CD8-positive, alpha-beta memory T cell (primary cell): ENCODE measurements at regions not wholly inside any gene's neighbourhood (a gene's known extent, or its start where the extent isn't known, plus 50 kb on each side); places are given as distances from the start of the nearest gene placed in this dataset.

Source experiments
- CTCF ChIA-PET: fragments of 350-600 bp; sonication (Branson Sonifier 250); formaldehyde crosslinking; loops from one replicate; lab custom pipeline; 2021; ENCODE audit warnings: antibody characterized with exemption; lab: Charles Lee
- POLR2A ChIA-PET: fragments of 350-600 bp; sonication (Branson Sonifier 250); formaldehyde crosslinking; loops from one replicate; lab custom pipeline; 2021; ENCODE audit warnings: antibody characterized with exemption; lab: Charles Lee
- DNase-seq, 5 donors: peaks; one replicate each; pipeline versions ENCODE4 v3.0.0 to v3.0.0-alpha.2; 2020 to 2022; ENCODE audit warnings: mixed read lengths in 1 of 5
- H3K27ac ChIP-seq: one replicate; pipeline ENCODE4 v1.7.0; 2013; ENCODE audit warnings: low read depth, mild to moderate bottlenecking, low read length, moderate library complexity
- H3K27me3 ChIP-seq: 2 replicates; pipeline ENCODE4 v1.7.0; 2013; ENCODE audit warnings: low read length, mild to moderate bottlenecking; ENCODE audit not compliant: insufficient read depth, poor library complexity, severe bottlenecking
- H3K36me3 ChIP-seq: 2 replicates; pipeline ENCODE4 v1.7.0; 2013; ENCODE audit warnings: mild to moderate bottlenecking, low read length, moderate library complexity; ENCODE audit not compliant: insufficient read depth
- H3K4me1 ChIP-seq: 2 replicates; pipeline ENCODE4 v1.7.0; 2013; ENCODE audit warnings: mild to moderate bottlenecking, low read length, moderate library complexity; ENCODE audit not compliant: insufficient read depth
- H3K4me3 ChIP-seq: 2 replicates; pipeline ENCODE4 v1.7.0; 2013; ENCODE audit warnings: mild to moderate bottlenecking, low read length
- H3K9me3 ChIP-seq: 2 replicates; pipeline ENCODE4 v1.7.0; 2013; ENCODE audit warnings: mild to moderate bottlenecking, low read length
- H3K27ac Mint-ChIP-seq, 8 donors: one replicate each; pipeline ENCODE4 v1.8.0; 2020 to 2021; ENCODE audit warnings: mixed read lengths in 8 of 8, mild to moderate bottlenecking in 6 of 8, inconsistent platforms in 3 of 8, moderate library complexity in 3 of 8
- H3K27me3 Mint-ChIP-seq, 2 donors: one replicate each; pipeline ENCODE4 v1.8.0; 2020 to 2021; ENCODE audit warnings: mixed read lengths in 2 of 2, mild to moderate bottlenecking in 1 of 2, moderate library complexity in 1 of 2
- H3K36me3 Mint-ChIP-seq, 3 donors: one replicate each; pipeline ENCODE4 v1.8.0; 2020 to 2021; ENCODE audit warnings: mixed read lengths in 3 of 3, inconsistent platforms in 1 of 3, mild to moderate bottlenecking in 1 of 3
- H3K4me1 Mint-ChIP-seq, 3 donors: one replicate each; pipeline ENCODE4 v1.8.0; 2020 to 2021; ENCODE audit warnings: mixed read lengths in 3 of 3, inconsistent platforms in 1 of 3, mild to moderate bottlenecking in 1 of 3
- H3K4me3 Mint-ChIP-seq, 7 donors: one replicate each; pipeline ENCODE4 v1.8.0; 2020 to 2021; ENCODE audit warnings: mixed read lengths in 7 of 7, mild to moderate bottlenecking in 6 of 7, moderate library complexity in 4 of 7, inconsistent platforms in 2 of 7
- H3K9me3 Mint-ChIP-seq, 5 donors: one replicate each; pipeline ENCODE4 v1.8.0; 2020 to 2022; ENCODE audit warnings: mixed read lengths in 5 of 5, mild to moderate bottlenecking in 3 of 5, moderate library complexity in 2 of 5, inconsistent platforms in 1 of 5

DNA sequence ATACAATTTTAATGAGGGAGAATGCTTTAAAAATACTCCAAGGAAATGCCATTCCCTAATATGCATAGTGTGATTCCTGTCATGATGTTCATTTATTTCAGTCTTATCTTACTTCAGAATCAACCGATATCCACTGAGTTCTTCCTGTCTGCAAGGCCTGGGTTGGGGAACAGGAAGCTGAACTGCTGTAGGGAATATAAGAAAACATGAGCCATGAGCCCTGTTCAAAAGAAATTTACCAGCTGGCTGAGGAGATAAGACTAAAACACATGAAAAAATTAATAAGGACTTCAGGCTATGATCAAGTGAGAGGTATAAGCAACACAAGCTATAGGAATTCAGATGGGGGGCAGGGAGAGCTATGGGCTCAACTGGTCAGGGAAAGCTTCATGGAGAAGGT lies 184.7 kb downstream of the PLPP4 start:
- peaks cover 0 to 5% of the 10 kb centered on the region in 2 donors for H3K27me3 Mint-ChIP-seq
- H3K4me3 Mint-ChIP-seq, result no peak overlapping the region
- H3K27ac ChIP-seq, result no peak overlapping the region
- CTCF ChIA-PET, result no interaction called here
- no peak for DNase-seq
- H3K4me1 Mint-ChIP-seq, result peaks cover 0 to 1% (median 0%) of the 10 kb centered on the region in 3 donors
- POLR2A ChIA-PET, result no interaction called here
- H3K4me3 ChIP-seq, result no peak overlapping the region
- peaks cover 0 to 10% (median 0%) of the 10 kb centered on the region in 5 donors for H3K9me3 Mint-ChIP-seq
- no peaks in the 10 kb centered on the region for H3K36me3 ChIP-seq
- H3K9me3 ChIP-seq, result no peaks in the 10 kb centered on the region
- H3K36me3 Mint-ChIP-seq, result peaks cover 0 to 1% (median 0%) of the 10 kb centered on the region in 3 donors
- no peaks in the 10 kb centered on the region for H3K27me3 ChIP-seq
- no peak overlapping the region for H3K27ac Mint-ChIP-seq
- H3K4me1 ChIP-seq, result no peaks in the 10 kb centered on the region

DNA sequence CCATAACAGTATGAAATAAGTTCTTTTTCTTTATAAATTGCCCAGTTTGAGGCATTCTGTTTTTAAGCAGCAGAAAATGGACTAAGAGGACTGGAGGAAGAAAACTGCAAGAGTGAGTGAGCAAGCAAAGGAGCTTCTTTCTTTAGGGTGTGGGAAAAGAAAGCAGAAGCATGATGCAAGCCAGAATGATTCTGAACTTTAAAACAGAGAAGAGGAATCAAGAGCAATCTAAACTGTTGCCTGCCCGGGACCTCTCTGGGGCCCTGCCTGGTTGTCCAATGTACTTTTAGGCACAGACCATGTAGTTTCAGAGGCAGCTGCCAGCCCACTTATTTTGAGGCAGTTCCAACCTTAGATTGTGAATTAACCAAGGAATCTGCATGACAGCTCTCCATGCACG lies 186.3 kb downstream of the PLPP4 start:
- Mint-ChIP-seq H3K27ac (no peak overlapping the region), H3K27me3 (peaks cover 0 to 2% of the 10 kb centered on the region in 2 donors), H3K36me3 (peaks cover 0 to 1% (median 0%) of the 10 kb centered on the region in 3 donors), H3K4me3 (no peak overlapping the region), H3K9me3 (peaks cover 0 to 8% (median 0%) of the 10 kb centered on the region in 5 donors), H3K4me1 (peaks cover 0 to 1% (median 0%) of the 10 kb centered on the region in 3 donors)
- H3K9me3 ChIP-seq, result no peaks in the 10 kb centered on the region
- DNase-seq, result no peak
- no peaks in the 10 kb centered on the region for H3K36me3 ChIP-seq
- CTCF ChIA-PET, result no interaction called here
- H3K27me3 ChIP-seq, result no peaks in the 10 kb centered on the region
- no peak overlapping the region for H3K27ac ChIP-seq
- H3K4me3 ChIP-seq, result no peak overlapping the region
- H3K4me1 ChIP-seq, result no peaks in the 10 kb centered on the region
- POLR2A ChIA-PET, result no interaction called here

DNA sequence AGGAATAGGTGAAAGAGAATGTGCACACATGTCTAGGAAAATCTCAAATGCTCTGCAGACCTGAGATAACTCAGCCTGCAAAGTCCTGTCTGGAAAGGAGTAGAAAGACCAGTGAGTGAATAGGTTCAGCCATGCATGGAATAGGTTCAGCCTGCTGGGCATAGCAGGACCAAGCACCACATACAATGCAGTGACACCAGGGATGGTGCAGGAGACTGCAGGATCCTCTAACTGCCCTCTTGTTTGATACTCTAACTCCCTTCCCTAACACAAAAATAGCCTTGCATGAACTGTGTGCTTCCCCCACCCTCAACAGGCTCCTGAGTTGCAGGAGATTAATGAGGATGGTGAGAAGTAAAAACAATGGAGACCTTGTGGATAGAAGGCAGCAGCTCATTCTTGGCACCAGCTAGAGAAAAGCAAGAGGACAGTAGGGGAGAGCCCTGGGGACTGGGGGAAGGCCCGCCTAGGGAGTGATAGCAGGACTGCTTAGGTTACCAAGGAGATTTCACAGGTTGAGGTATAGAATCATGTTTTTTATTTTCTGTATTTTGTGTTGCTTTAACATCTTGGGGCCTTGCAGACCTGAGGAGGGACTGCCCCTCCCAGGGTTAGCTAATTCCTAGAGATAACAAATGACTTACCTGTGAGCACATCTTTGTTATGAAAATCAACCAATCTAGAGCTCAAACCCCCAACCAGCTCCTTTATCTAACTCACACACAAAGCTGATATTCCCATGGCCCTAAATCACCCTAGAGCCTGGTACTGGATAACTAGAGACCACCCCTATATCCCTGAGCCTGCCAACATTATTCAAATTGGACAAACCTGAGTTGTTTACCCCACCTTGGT lies 187.8 kb downstream of the PLPP4 start:
- H3K4me1 ChIP-seq, result no peaks in the 10 kb centered on the region
- ChIA-PET POLR2A (no interaction called here), CTCF (no interaction called here)
- peaks cover 0 to 1% of the 10 kb centered on the region in 2 donors for H3K27me3 Mint-ChIP-seq
- no peaks in the 10 kb centered on the region for H3K36me3 ChIP-seq
- H3K27ac ChIP-seq, result no peak overlapping the region
- H3K27ac Mint-ChIP-seq, result no peak overlapping the region
- H3K4me3 Mint-ChIP-seq, result no peak overlapping the region
- no peaks in the 10 kb centered on the region for H3K27me3 ChIP-seq
- no peak overlapping the region for H3K4me3 ChIP-seq
- peaks cover 0 to 6% (median 0%) of the 10 kb centered on the region in 5 donors for H3K9me3 Mint-ChIP-seq
- H3K4me1 Mint-ChIP-seq, result peaks cover 0 to 1% (median 0%) of the 10 kb centered on the region in 3 donors
- DNase-seq, result no peak
- no peaks in the 10 kb centered on the region for H3K36me3 Mint-ChIP-seq
- H3K9me3 ChIP-seq, result no peaks in the 10 kb centered on the region

DNA sequence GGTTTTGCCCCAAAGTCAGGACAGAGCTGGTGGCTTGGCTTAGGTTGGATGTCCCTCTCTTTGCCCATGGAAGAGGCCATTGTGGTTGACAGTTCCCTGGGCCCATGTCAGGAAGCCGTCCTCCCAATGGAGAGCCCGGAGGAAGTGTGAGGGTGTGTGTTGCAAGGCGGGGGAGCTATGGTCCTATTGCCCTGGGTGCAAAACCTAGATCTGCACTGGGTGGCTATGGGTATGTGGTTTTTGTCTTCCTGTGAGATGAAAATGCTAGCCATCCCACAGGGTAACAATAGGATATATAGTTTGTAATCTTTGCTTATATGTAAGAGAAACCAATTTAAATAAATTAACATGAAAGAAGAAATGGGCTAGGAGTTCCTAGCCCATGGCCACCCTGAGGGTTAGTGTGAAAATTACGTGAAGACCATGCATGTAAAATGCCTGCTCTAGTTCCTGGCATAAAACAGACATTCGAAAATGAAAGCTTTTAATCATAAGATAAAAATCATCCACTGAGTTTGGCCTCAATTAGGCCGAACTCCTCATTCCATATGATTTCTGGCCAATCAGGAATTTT lies 189.2 kb downstream of the PLPP4 start:
- Histone ChIP-seq H3K27me3 (no peaks in the 10 kb centered on the region), H3K27ac (no peak overlapping the region), H3K9me3 (no peaks in the 10 kb centered on the region), H3K4me3 (no peak overlapping the region), H3K4me1 (no peaks in the 10 kb centered on the region), H3K36me3 (no peaks in the 10 kb centered on the region)
- H3K27me3 Mint-ChIP-seq, result no peaks in the 10 kb centered on the region
- H3K27ac Mint-ChIP-seq, result no peak overlapping the region
- DNase-seq, result no peak
- H3K4me3 Mint-ChIP-seq, result no peak overlapping the region
- H3K4me1 Mint-ChIP-seq, result peaks cover 0 to 1% (median 0%) of the 10 kb centered on the region in 3 donors
- ChIA-PET CTCF (no interaction called here), POLR2A (no interaction called here)
- H3K36me3 Mint-ChIP-seq, result no peaks in the 10 kb centered on the region
- no peaks in the 10 kb centered on the region for H3K9me3 Mint-ChIP-seq

DNA sequence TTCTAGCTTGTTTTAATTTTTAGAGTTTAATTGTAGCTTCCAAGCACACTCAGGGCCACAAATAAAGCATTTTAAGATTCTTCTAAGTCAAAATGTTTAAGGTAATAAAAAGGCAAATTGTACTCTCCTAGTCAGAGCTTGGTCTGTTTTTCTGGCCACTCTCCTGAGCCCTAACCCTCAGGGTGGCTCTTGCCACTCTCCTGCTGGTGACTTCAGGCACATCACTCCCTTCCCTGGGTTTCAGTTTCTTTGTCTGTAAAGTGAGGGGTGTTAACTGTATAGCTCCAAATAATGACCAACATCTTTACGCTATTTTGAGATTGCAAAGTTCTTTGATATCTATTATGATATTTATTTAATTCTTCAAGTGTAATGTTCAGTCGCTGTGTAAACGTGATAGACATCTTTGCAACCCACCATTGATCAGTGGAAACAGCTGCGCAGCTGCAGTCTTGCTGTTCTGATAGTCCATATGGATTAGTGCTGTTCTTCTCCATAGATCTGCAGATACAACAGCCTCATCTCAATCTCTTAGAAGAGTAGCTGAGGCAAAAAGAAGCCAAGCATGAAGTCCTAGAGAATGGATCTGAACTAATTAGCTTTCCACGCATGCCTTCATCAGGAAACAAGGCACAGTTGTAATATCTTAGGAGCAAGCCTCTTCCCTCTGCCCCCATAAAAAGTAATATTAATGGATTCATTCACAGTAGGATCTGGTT lies 189.9 kb downstream of the PLPP4 start:
- Mint-ChIP-seq H3K4me3 (no peak overlapping the region), H3K27me3 (no peaks in the 10 kb centered on the region), H3K36me3 (no peaks in the 10 kb centered on the region), H3K9me3 (no peaks in the 10 kb centered on the region), H3K4me1 (peaks cover 0 to 1% (median 0%) of the 10 kb centered on the region in 3 donors), H3K27ac (no peak overlapping the region)
- Histone ChIP-seq H3K27ac (no peak overlapping the region), H3K4me3 (no peak overlapping the region), H3K9me3 (no peaks in the 10 kb centered on the region), H3K4me1 (no peaks in the 10 kb centered on the region), H3K36me3 (no peaks in the 10 kb centered on the region), H3K27me3 (no peaks in the 10 kb centered on the region)
- CTCF ChIA-PET, result no interaction called here
- POLR2A ChIA-PET, result no interaction called here
- no peak for DNase-seq

DNA sequence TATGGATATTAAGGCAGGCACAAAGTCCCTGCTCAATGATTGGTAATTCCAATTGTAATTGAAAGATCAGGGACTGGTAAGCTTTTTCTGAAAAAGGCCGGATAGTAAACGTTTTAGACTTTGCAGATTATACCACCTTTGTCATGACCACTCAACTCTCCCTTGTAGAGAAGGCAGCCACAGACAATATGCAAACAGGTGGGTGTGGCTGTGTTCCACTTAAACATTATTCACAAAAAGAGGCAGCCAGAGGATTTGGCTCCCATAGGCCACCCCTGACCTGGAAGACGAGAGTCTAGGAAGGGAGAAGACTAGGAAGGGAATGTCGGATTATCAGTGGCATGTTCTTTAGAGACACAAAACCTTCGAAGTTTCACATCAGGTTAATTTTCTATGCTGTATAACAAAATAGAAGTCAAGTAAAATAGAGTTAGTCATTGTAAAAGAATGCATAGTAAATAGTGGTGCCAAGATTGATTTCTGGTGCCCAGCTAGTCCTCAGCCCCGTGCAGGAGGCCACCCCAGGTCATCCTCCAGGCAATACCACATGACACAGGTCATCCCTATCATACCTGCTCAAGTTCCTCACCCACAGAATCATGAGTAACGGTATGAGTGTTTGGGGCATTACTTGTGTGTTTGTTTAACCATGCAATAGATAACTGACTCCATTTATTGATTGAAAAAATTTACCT lies 193.8 kb downstream of the PLPP4 start:
- no peaks in the 10 kb centered on the region for H3K9me3 ChIP-seq
- no peaks in the 10 kb centered on the region for H3K27me3 ChIP-seq
- no peak overlapping the region for H3K27ac Mint-ChIP-seq
- H3K4me3 Mint-ChIP-seq, result no peak overlapping the region
- no peaks in the 10 kb centered on the region for H3K36me3 Mint-ChIP-seq
- CTCF ChIA-PET, result no interaction called here
- no peaks in the 10 kb centered on the region for H3K27me3 Mint-ChIP-seq
- no peak for DNase-seq
- peaks cover 0 to 3% (median 0%) of the 10 kb centered on the region in 5 donors for H3K9me3 Mint-ChIP-seq
- no peaks in the 10 kb centered on the region for H3K4me1 ChIP-seq
- no peak overlapping the region for H3K27ac ChIP-seq
- H3K4me1 Mint-ChIP-seq, result peaks cover 0 to 1% (median 0%) of the 10 kb centered on the region in 3 donors
- H3K4me3 ChIP-seq, result no peak overlapping the region
- H3K36me3 ChIP-seq, result no peaks in the 10 kb centered on the region
- POLR2A ChIA-PET, result no interaction called here

DNA sequence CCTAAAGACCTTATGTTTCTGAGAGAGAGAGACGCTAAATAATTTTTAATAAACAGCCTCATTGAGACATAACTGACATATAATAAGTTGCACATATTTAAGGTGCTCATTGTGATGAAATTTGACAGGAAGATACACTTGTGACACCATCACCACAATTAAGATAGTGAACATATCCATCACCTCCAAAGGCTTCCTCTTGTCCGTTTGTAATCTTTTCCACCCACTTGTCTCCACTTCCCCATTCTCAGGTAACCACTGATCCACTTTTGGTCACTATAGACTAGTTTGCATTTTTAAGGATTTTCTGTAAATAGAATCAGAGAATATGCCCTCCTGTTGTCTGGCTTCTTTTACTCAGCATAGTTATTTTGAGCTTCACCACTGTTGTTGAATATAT lies 195.1 kb upstream of the WDR11 start:
- DNase-seq, result no peak
- H3K4me1 ChIP-seq, result no peaks in the 10 kb centered on the region
- no peak overlapping the region for H3K27ac ChIP-seq
- no peaks in the 10 kb centered on the region for H3K9me3 ChIP-seq
- Mint-ChIP-seq H3K27me3 (peaks cover 0 to 4% of the 10 kb centered on the region in 2 donors), H3K27ac (no peak overlapping the region), H3K4me1 (no peaks in the 10 kb centered on the region), H3K36me3 (no peaks in the 10 kb centered on the region), H3K4me3 (no peak overlapping the region), H3K9me3 (peaks cover 0 to 5% (median 0%) of the 10 kb centered on the region in 5 donors)
- no peaks in the 10 kb centered on the region for H3K36me3 ChIP-seq
- ChIA-PET CTCF (no interaction called here), POLR2A (no interaction called here)
- no peak overlapping the region for H3K4me3 ChIP-seq
- H3K27me3 ChIP-seq, result no peaks in the 10 kb centered on the region
